Endothelial cell (in vitro differentiated cells): ENCODE measurements at regions not wholly inside any gene's neighbourhood (a gene's known extent, or its start where the extent isn't known, plus 50 kb on each side); places are given as distances from the start of the nearest gene placed in this dataset.
"Not testable (repeated sequence)": the region's sequence is repeated elsewhere in the genome, so short reads cannot be mapped to it uniquely, and the experiment has no call there.

Experiments used
- DNase-seq: peaks from one replicate; pipeline ENCODE4 v3.0.0; 2021; ENCODE audit warnings: low spot score
- H3K27ac Mint-ChIP-seq: one replicate; pipeline ENCODE4 v1.8.0; 2021; ENCODE audit warnings: mixed read lengths, inconsistent platforms; ENCODE audit not compliant: unreplicated experiment
- H3K27me3 Mint-ChIP-seq: one replicate; pipeline ENCODE4 v1.8.0; 2021; ENCODE audit warnings: mild to moderate bottlenecking, moderate library complexity, mixed read lengths, inconsistent platforms; ENCODE audit not compliant: unreplicated experiment
- H3K36me3 Mint-ChIP-seq: one replicate; pipeline ENCODE4 v1.8.0; 2021; ENCODE audit warnings: mild to moderate bottlenecking, low read depth, mixed read lengths, inconsistent platforms; ENCODE audit not compliant: unreplicated experiment
- H3K4me1 Mint-ChIP-seq: one replicate; pipeline ENCODE4 v1.8.0; 2021; ENCODE audit warnings: mild to moderate bottlenecking, mixed read lengths, inconsistent platforms; ENCODE audit not compliant: unreplicated experiment
- H3K4me3 Mint-ChIP-seq: one replicate; pipeline ENCODE4 v1.8.0; 2021; ENCODE audit warnings: mild to moderate bottlenecking, mixed read lengths, inconsistent platforms; ENCODE audit not compliant: unreplicated experiment
- H3K9me3 Mint-ChIP-seq: one replicate; pipeline ENCODE4 v1.8.0; 2021; ENCODE audit warnings: mixed read lengths, inconsistent platforms; ENCODE audit not compliant: unreplicated experiment
- CTCF ChIP-seq: fragments of 200-600 bp; sonication (generic); IDR thresholded peaks from one replicate; pipeline ENCODE4 v1.5.0; 2021; ENCODE audit warnings: antibody characterized with exemption; ENCODE audit not compliant: unreplicated experiment

- Mint-ChIP-seq H3K27me3 (peaks cover 2% of the 10 kb centered on the region), H3K36me3 (no peaks in the 10 kb centered on the region), H3K9me3 (no peaks in the 10 kb centered on the region), H3K27ac (no peak overlapping the region), H3K4me1 (peaks cover 7% of the 10 kb centered on the region), H3K4me3 (no peak overlapping the region)
- TF ChIP-seq CTCF: no peak
- no peak for DNase-seq
Observed at GRCh38 chr4:85051526-85051925, 85.0 kb upstream of the WDFY3 start.

GRCh38 chr4:85054925-85055324 is 88.4 kb upstream of the WDFY3 start:
- H3K27ac Mint-ChIP-seq, H3K36me3 Mint-ChIP-seq, DNase-seq, H3K4me1 Mint-ChIP-seq, H3K9me3 Mint-ChIP-seq, H3K27me3 Mint-ChIP-seq, H3K4me3 Mint-ChIP-seq: not testable (repeated sequence)

- TF ChIP-seq CTCF: no peak
- Mint-ChIP-seq H3K36me3 (no peaks in the 10 kb centered on the region), H3K27me3 (no peaks in the 10 kb centered on the region), H3K27ac (no peak overlapping the region), H3K4me1 (no peaks in the 10 kb centered on the region), H3K9me3 (no peaks in the 10 kb centered on the region), H3K4me3 (no peak overlapping the region)
- no peak for DNase-seq
Observed at GRCh38 chr4:85058551-85058950, 92.1 kb upstream of the WDFY3 start.

- TF ChIP-seq CTCF: no peak
- H3K27me3 Mint-ChIP-seq: no peaks in the 10 kb centered on the region
- no peaks in the 10 kb centered on the region for H3K36me3 Mint-ChIP-seq
- no peaks in the 10 kb centered on the region for H3K9me3 Mint-ChIP-seq
- H3K4me3 Mint-ChIP-seq: no peak overlapping the region
- H3K27ac Mint-ChIP-seq: no peak overlapping the region
- peaks cover 3% of the 10 kb centered on the region for H3K4me1 Mint-ChIP-seq
- no peak for DNase-seq
Observed at GRCh38 chr4:85061974-85062373, 95.5 kb upstream of the WDFY3 start.

GRCh38 chr4:85062466-85062865 is 96.0 kb upstream of the WDFY3 start:
- H3K36me3 Mint-ChIP-seq: no peaks in the 10 kb centered on the region
- H3K4me1 Mint-ChIP-seq: peaks cover 3% of the 10 kb centered on the region
- H3K4me3 Mint-ChIP-seq: no peak overlapping the region
- no peaks in the 10 kb centered on the region for H3K9me3 Mint-ChIP-seq
- no peak overlapping the region for H3K27ac Mint-ChIP-seq
- no peaks in the 10 kb centered on the region for H3K27me3 Mint-ChIP-seq
- no peak for TF ChIP-seq CTCF
- DNase-seq: no peak

GRCh38 chr4:85067342-85067741 is 100.9 kb upstream of the WDFY3 start:
- DNase-seq: no peak
- Mint-ChIP-seq H3K27ac (no peak overlapping the region), H3K4me1 (peaks cover 3% of the 10 kb centered on the region), H3K27me3 (no peaks in the 10 kb centered on the region), H3K9me3 (no peaks in the 10 kb centered on the region), H3K36me3 (no peaks in the 10 kb centered on the region), H3K4me3 (no peak overlapping the region)
- TF ChIP-seq CTCF: no peak
